ENCODE measurements at regions not wholly inside any gene's neighbourhood (a gene's known extent, or its start where the extent isn't known, plus 50 kb on each side); places are given as distances from the start of the nearest gene placed in this dataset.

DNA sequence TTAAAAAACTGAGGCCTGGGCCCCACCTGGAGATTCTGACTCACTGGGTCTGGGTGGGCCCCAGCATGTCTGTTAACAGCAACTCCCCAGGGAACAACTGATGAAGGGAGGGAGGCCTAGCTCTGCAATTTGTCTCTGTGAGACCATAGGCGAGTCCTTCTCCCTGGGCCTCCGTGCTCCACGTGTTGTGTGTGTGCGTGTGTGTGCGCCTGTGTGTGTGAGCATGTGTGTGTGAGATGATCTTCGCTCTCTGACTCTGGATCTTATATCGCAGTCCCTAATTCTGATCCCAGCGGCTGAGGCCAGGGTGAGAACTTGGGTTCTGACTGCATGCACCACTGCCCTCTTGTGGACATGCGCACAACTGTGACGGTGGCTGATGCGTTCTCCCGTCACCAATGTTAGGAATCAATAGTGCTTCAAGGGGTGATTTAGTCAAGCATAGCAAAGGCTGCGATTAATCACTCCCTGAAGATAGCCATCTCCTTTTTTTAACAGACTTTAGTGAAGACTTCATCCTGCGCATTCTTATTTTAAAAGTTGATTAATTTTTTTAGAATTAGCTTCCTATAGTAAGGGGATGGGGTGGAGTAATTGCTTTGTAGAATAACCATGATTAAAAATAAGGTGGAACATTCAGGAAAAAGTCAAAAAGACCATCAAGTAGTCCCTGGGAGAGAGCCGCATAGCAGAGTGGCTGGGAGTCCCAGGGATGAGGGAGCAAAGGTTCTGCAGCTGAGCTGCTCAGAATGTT is 62.4 kb upstream of the USP24 start (continued):
- no peak for TF ChIP-seq HOXA9 (CRISPR knock-in tag; IDR thresholded peaks at IDR 0.05; ENCODE audit: borderline replicate concordance)
- no peak for TF ChIP-seq DR1 (CRISPR knock-in tag; IDR thresholded peaks at IDR 0.05)
- no peak for TF ChIP-seq TRAFD1 (CRISPR knock-in tag; IDR thresholded peaks at IDR 0.05; ENCODE audit: borderline replicate concordance)
- no peak for TF ChIP-seq RARA (CRISPR knock-in tag; IDR thresholded peaks at IDR 0.05)
- 0 out of 2 replicates have a peak, but pooled peaks have one; percentile 56 for TF ChIP-seq KDM2A (CRISPR knock-in tag; IDR thresholded peaks at IDR 0.05; ENCODE audit: borderline replicate concordance, low read depth)
- no peak for TF ChIP-seq GPN1 (CRISPR knock-in tag; IDR thresholded peaks at IDR 0.05; ENCODE audit: borderline replicate concordance)
- TF ChIP-seq SRF (IDR thresholded peaks at IDR 0.05; ENCODE audit: low read depth, low read length) = no peak
- TF ChIP-seq, protein P1, sequence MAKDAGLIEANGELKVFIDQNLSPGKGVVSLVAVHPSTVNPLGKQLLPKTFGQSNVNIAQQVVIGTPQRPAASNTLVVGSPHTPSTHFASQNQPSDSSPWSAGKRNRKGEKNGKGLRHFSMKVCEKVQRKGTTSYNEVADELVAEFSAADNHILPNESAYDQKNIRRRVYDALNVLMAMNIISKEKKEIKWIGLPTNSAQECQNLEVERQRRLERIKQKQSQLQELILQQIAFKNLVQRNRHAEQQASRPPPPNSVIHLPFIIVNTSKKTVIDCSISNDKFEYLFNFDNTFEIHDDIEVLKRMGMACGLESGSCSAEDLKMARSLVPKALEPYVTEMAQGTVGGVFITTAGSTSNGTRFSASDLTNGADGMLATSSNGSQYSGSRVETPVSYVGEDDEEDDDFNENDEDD (CRISPR knock-in tag; IDR thresholded peaks at IDR 0.05; ENCODE audit: borderline replicate concordance) = no peak
- TF ChIP-seq, protein P2, sequence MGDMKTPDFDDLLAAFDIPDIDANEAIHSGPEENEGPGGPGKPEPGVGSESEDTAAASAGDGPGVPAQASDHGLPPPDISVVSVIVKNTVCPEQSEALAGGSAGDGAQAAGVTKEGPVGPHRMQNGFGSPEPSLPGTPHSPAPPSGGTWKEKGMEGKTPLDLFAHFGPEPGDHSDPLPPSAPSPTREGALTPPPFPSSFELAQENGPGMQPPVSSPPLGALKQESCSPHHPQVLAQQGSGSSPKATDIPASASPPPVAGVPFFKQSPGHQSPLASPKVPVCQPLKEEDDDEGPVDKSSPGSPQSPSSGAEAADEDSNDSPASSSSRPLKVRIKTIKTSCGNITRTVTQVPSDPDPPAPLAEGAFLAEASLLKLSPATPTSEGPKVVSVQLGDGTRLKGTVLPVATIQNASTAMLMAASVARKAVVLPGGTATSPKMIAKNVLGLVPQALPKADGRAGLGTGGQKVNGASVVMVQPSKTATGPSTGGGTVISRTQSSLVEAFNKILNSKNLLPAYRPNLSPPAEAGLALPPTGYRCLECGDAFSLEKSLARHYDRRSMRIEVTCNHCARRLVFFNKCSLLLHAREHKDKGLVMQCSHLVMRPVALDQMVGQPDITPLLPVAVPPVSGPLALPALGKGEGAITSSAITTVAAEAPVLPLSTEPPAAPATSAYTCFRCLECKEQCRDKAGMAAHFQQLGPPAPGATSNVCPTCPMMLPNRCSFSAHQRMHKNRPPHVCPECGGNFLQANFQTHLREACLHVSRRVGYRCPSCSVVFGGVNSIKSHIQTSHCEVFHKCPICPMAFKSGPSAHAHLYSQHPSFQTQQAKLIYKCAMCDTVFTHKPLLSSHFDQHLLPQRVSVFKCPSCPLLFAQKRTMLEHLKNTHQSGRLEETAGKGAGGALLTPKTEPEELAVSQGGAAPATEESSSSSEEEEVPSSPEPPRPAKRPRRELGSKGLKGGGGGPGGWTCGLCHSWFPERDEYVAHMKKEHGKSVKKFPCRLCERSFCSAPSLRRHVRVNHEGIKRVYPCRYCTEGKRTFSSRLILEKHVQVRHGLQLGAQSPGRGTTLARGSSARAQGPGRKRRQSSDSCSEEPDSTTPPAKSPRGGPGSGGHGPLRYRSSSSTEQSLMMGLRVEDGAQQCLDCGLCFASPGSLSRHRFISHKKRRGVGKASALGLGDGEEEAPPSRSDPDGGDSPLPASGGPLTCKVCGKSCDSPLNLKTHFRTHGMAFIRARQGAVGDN (CRISPR knock-in tag; IDR thresholded peaks at IDR 0.05) = peak; percentile 59
- no peak for TF ChIP-seq ZC3H4 (CRISPR knock-in tag; IDR thresholded peaks at IDR 0.05; ENCODE audit: borderline replicate concordance)
- no peak for TF ChIP-seq AGO2 (optimal IDR thresholded peaks at IDR 0.05; ENCODE audit: low read depth, low read length)
- TF ChIP-seq KIAA2018 (CRISPR knock-in tag; IDR thresholded peaks at IDR 0.05; ENCODE audit: borderline replicate concordance) = no peak
- TF ChIP-seq, protein P3, sequence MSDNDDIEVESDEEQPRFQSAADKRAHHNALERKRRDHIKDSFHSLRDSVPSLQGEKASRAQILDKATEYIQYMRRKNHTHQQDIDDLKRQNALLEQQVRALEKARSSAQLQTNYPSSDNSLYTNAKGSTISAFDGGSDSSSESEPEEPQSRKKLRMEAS (IDR thresholded peaks at IDR 0.05) = peak; percentile 49
